ENCODE measurements at regions not wholly inside any gene's neighbourhood (a gene's known extent, or its start where the extent isn't known, plus 50 kb on each side); places are given as distances from the start of the nearest gene placed in this dataset.

GRCh38 chr11:86193297-86194095 is 51.1 kb upstream of the EED start (continued):
- TF ChIP-seq TCF12 (IDR thresholded peaks at IDR 0.05) (peak; percentile 26; the same call in 1 of the 2 replicates), USF1 (IDR thresholded peaks at IDR 0.05; ENCODE audit: borderline replicate concordance, low read depth) (no peak), MAX (IDR thresholded peaks at IDR 0.05; ENCODE audit: low read depth) (no peak), SMC3 (IDR thresholded peaks at IDR 0.05; ENCODE audit: low read depth, low read length) (peak; percentile 76), ELF1 (IDR thresholded peaks at IDR 0.05) (no peak), EZH2phosphoT487 (IDR thresholded peaks at IDR 0.05; ENCODE audit: borderline replicate concordance, low read depth) (no peak), RAD21 (IDR thresholded peaks at IDR 0.05; ENCODE audit: low read length) (peak; percentile 68), ZBTB33 (IDR thresholded peaks at IDR 0.05; ENCODE audit: borderline replicate concordance, low read depth) (no peak)

GRCh38 chr11:86192519-86193257 is 51.9 kb upstream of the EED start:
- Histone ChIP-seq H3K4me3 (ENCODE audit: low read depth in 2 of 2, low read length in 1 of 2) (no peak overlapping the region), H3K79me2 (ENCODE audit: insufficient read depth) (no peaks in the 10 kb centered on the region), H3F3A (replicated peaks; ENCODE audit: insufficient read depth) (no peaks in the 10 kb centered on the region), H4K20me1 (ENCODE audit: insufficient read depth) (no peaks in the 10 kb centered on the region), H2AFZ (ENCODE audit: low read depth) (no peak overlapping the region; the same call in 1 of the 2 replicates), H3K36me3 (replicated peaks in 1 of 2; ENCODE audit: control insufficient read depth in 1 of 2, insufficient read depth in 2 of 2, low read length in 1 of 2) (no peaks in the 10 kb centered on the region), H3K4me2 (no peak overlapping the region), H3K27ac (ENCODE audit: low read depth in 2 of 2, low read length in 1 of 2) (no peak overlapping the region), H3K27me3 (ENCODE audit: insufficient read depth) (no peaks in the 10 kb centered on the region), H3K9ac (no peak overlapping the region), H3K9me3 (no peaks in the 10 kb centered on the region), H3K4me1 (ENCODE audit: control insufficient read depth in 1 of 2, insufficient read depth in 2 of 2, low read depth in 1 of 2, low read length in 1 of 2) (no peaks in the 10 kb centered on the region; a peak in 3 of 4 replicates), H3K9me2 (no peaks in the 10 kb centered on the region)
- 90% methylated on average over 1 of the region's 1 CpG for WGBS (ENCODE audit: low lambda C conversion rate)
- TF ChIP-seq USF1 (IDR thresholded peaks at IDR 0.05; ENCODE audit: borderline replicate concordance, low read depth) (no peak), EZH2phosphoT487 (IDR thresholded peaks at IDR 0.05; ENCODE audit: borderline replicate concordance, low read depth) (no peak), TEAD4 (IDR thresholded peaks at IDR 0.05; ENCODE audit: borderline replicate concordance, insufficient read depth) (no peak), PBX3 (IDR thresholded peaks at IDR 0.05) (no peak), FOSL2 (IDR thresholded peaks at IDR 0.05; ENCODE audit: borderline replicate concordance, low read depth) (no peak), USF2 (IDR thresholded peaks at IDR 0.05; ENCODE audit: borderline replicate concordance, low read depth, low read length) (no peak), RXRA (IDR thresholded peaks at IDR 0.05; ENCODE audit: borderline replicate concordance, low read depth) (no peak), CTCF (IDR thresholded peaks at IDR 0.05) (no peak), CHD2 (IDR thresholded peaks at IDR 0.05; ENCODE audit: low read length, partially characterized antibody) (no peak), ELF1 (IDR thresholded peaks at IDR 0.05) (no peak), RCOR1 (IDR thresholded peaks at IDR 0.05; ENCODE audit: low read length) (no peak), NFIC (IDR thresholded peaks at IDR 0.05; ENCODE audit: borderline replicate concordance) (no peak)
- ChIA-PET CTCF (interaction anchor here (0.7 to 6.1 kb wide), 17 partner anchors 9 to 338 kb away, joined by 3 to 49 read pairs (median 4); partner anchors contain the start of genes CCDC83 and PICALM), POLR2A (no interaction called here)
- no peak for DNase-seq

All from SK-N-SH (cell line).